Large intestine (tissue), 3 donors: ENCODE measurements at regions not wholly inside any gene's neighbourhood (a gene's known extent, or its start where the extent isn't known, plus 50 kb on each side); places are given as distances from the start of the nearest gene placed in this dataset.

Experiments used
- DNase-seq, 2 donors: peaks; one replicate each; pipeline versions ENCODE4 v3.0.0 to v3.0.0-alpha.2; 2013
- H3K27ac ChIP-seq: one replicate; pipeline ENCODE4 v1.5.1; 2013; ENCODE audit warnings: low read length
- H3K27me3 ChIP-seq: 2 replicates; pipeline ENCODE4 v1.6.1; 2013; ENCODE audit warnings: low read length; ENCODE audit not compliant: control insufficient read depth, insufficient read depth
- H3K36me3 ChIP-seq: 2 replicates; pipeline ENCODE4 v1.6.1; 2013; ENCODE audit warnings: low read length; ENCODE audit not compliant: control insufficient read depth, insufficient read depth
- H3K4me1 ChIP-seq: one replicate; pipeline ENCODE4 v1.6.1; 2013; ENCODE audit warnings: low read length; ENCODE audit not compliant: control insufficient read depth, insufficient read depth
- H3K4me3 ChIP-seq: one replicate; pipeline ENCODE4 v1.5.1; 2013; ENCODE audit warnings: low read length
- H3K9me3 ChIP-seq: one replicate; pipeline ENCODE4 v1.6.1; 2013; ENCODE audit warnings: mild to moderate bottlenecking, low read depth, low read length, moderate library complexity; ENCODE audit not compliant: control insufficient read depth
- WGBS: methylation state at CpG from one replicate; pipeline ENCODE4 v1.1.5; 2013; ENCODE audit warnings: low lambda C conversion rate; ENCODE audit not compliant: insufficient coverage; 5-methylcytosine and 5-hydroxymethylcytosine counted together

DNA sequence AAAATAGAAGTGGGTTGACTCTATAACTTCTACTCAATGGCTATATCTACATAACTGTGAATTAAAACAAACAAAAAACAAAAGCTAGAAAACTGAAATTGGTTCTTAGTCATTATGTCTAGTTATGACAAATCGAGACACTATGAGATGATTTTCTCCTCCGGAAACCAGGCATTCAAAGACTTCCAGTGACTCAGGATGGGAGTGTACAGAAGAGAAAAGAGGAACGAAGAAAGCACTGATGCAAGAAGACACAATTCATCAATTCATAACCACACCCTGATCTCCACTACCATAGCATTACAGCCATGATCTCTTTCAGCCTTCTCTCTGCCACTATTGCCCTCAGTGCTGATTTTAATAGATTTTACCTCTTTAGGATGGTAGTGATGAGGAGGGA, 253.6 kb downstream of the CBLL2 start:
- Histone ChIP-seq H3K27ac (no peak overlapping the region), H3K9me3 (no peaks in the 10 kb centered on the region), H3K4me1 (no peaks in the 10 kb centered on the region), H3K4me3 (no peak overlapping the region), H3K36me3 (no peaks in the 10 kb centered on the region), H3K27me3 (no peaks in the 10 kb centered on the region)
- no peak for DNase-seq
- no CpG with 5 or more reads among the region's 3 CpGs for WGBS

DNA sequence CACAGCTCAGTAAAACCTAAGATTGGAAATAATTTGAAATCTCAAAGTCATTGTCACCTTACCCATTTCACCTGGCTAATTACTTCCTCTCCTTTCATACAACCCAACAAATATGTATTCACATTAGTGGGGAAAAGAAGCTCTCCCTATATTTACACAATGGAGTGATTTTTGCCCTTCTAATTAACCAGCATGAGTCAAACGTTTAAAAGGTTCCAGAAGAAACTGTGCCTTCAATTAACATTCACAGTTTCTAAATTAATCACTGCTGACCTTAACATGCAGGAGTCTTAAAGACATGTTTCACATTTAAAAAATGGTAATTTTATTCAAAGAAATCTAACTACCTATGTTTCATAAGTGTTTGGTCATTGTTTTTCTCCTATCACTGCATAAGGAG, 254.6 kb downstream of the CBLL2 start:
- DNase-seq, result no peak
- no peaks in the 10 kb centered on the region for H3K4me1 ChIP-seq
- H3K36me3 ChIP-seq, result no peaks in the 10 kb centered on the region
- no peaks in the 10 kb centered on the region for H3K27me3 ChIP-seq
- no peak overlapping the region for H3K4me3 ChIP-seq
- WGBS, result 20% methylated on average over 1 of the region's 1 CpG
- H3K9me3 ChIP-seq, result no peaks in the 10 kb centered on the region
- H3K27ac ChIP-seq, result no peak overlapping the region

DNA sequence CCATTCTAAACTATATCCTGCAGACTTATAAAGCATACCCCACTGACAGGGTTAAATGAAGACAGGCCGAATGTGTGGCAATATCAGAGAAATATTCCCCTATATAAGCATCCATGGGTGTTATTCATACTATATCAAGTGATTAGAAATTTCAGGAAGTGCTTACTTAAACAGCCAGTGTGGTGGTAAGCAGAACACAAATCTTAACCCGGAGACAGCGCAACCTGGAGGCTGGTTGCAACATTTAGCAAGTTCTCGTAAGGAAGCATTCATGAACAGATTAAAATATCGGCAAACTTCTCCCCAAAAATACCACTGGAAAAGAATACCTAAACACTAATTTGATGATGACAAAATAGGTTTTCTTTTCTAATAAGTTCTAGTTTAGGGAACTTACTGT, 261.2 kb downstream of the CBLL2 start:
- no peak for DNase-seq
- H3K4me3 ChIP-seq, result no peak overlapping the region
- H3K27me3 ChIP-seq, result no peaks in the 10 kb centered on the region
- no CpG with 5 or more reads among the region's 5 CpGs for WGBS
- H3K36me3 ChIP-seq, result no peaks in the 10 kb centered on the region
- H3K9me3 ChIP-seq, result no peaks in the 10 kb centered on the region
- no peaks in the 10 kb centered on the region for H3K4me1 ChIP-seq
- no peak overlapping the region for H3K27ac ChIP-seq

DNA sequence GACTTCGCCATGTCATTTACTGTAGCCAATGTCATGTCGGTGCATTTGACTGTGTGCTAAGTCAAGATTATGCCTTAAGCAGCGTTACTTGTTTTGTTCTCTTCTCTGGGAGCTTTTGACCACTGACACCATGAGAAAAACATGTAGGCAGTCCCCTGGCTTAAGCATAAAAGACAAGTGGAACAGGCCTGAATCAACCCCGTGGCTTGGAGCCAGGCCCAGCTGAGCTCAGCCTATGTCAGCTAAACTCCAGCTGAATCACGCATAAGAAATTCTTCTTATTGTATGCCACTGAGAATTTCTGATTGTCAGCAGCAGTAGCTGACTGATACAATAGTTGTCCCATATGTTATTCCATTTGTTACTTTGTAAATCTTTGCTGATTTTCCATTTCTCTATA, 261.9 kb downstream of the CBLL2 start:
- 100% methylated on average over 1 of the region's 5 CpGs for WGBS
- H3K36me3 ChIP-seq, result no peaks in the 10 kb centered on the region

DNA sequence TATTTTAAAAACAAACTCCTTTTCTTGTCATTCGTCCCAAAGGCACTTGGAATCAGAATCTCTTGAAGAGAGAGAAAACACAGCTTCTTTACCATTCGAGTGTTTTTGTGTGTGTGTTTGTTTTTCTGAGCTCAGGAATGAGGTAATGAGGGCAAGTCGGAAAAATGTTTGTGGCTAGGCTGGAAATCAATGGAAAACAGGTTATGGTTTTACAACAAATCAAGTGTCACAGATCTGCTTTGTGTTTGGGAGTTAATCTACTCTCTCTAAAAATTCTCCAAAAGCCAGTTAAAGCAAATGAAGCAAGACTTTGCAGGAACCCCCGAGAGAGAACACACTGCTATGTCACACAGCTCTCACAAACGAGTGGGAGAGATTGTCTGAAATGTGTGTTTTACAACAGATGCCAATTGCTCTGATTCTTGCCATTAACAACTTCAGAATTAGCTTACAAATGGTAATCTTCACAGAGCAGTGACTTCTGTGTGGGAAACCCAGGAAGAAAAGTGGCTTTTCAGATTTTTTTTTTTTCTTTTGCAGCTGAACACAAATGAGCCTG, 264.1 kb downstream of the CBLL2 start:
- DNase-seq, result no peak
- no CpG with 5 or more reads among the region's 5 CpGs for WGBS

More for the DNA sequence above, 261.9 kb downstream of the CBLL2 start:
- H3K27ac ChIP-seq, result no peak overlapping the region
- H3K4me3 ChIP-seq, result no peak overlapping the region
- DNase-seq, result no peak
- no peaks in the 10 kb centered on the region for H3K27me3 ChIP-seq
- H3K4me1 ChIP-seq, result no peaks in the 10 kb centered on the region
- no peaks in the 10 kb centered on the region for H3K9me3 ChIP-seq

DNA sequence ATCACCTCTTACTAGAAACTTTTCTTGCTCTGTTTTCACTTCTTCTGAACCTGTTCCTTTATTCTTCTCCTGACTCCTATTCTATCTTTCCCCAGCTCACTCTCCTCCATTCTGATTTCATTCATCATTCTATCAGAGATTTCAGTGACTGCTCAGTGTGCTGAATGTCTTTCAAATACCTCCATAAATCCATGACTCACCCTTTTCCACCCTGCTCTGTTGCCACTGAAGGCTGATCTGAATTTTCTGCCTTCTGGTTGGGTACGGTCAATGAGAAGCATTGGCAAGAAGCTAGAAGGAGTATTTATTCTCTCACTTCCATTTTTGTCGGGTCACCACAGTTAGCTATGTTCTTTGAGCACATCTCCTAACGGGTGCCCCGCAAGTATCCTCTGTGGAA, 265.9 kb downstream of the CBLL2 start:
- H3K4me1 ChIP-seq, result no peaks in the 10 kb centered on the region
- H3K27ac ChIP-seq, result no peak overlapping the region
- WGBS, result no CpG with 5 or more reads among the region's 4 CpGs
- DNase-seq, result no peak
- no peaks in the 10 kb centered on the region for H3K27me3 ChIP-seq
- no peak overlapping the region for H3K4me3 ChIP-seq
- H3K36me3 ChIP-seq, result no peaks in the 10 kb centered on the region
- no peaks in the 10 kb centered on the region for H3K9me3 ChIP-seq

More for the DNA sequence above, 264.1 kb downstream of the CBLL2 start:
- H3K36me3 ChIP-seq, result no peaks in the 10 kb centered on the region
- H3K9me3 ChIP-seq, result no peaks in the 10 kb centered on the region
- no peak overlapping the region for H3K27ac ChIP-seq
- H3K4me1 ChIP-seq, result no peaks in the 10 kb centered on the region
- H3K4me3 ChIP-seq, result no peak overlapping the region
- H3K27me3 ChIP-seq, result no peaks in the 10 kb centered on the region

DNA sequence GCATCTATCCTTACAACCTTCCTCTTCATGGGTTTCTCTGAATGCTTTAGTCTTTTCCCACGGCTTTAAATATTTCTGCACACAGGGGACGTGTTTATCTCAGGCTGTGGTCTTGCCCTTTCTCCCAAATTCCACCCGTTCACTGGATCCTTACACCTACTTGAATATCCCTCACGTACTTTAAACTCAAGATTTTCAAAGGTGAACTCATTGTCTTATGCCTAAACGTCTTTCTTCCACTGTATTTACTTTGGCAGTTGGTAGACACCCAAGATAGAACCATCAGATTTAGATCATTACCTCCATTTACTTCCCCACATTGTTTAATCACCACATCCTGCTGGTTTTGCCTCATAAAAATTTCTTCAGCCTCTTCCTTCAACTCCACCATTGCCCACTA, 269.2 kb downstream of the CBLL2 start:
- Histone ChIP-seq H3K9me3 (no peaks in the 10 kb centered on the region), H3K4me1 (no peaks in the 10 kb centered on the region), H3K36me3 (no peaks in the 10 kb centered on the region), H3K27ac (no peak overlapping the region), H3K27me3 (no peaks in the 10 kb centered on the region), H3K4me3 (no peak overlapping the region)
- WGBS, result 100% methylated on average over 2 of the region's 5 CpGs
- DNase-seq, result no peak

DNA sequence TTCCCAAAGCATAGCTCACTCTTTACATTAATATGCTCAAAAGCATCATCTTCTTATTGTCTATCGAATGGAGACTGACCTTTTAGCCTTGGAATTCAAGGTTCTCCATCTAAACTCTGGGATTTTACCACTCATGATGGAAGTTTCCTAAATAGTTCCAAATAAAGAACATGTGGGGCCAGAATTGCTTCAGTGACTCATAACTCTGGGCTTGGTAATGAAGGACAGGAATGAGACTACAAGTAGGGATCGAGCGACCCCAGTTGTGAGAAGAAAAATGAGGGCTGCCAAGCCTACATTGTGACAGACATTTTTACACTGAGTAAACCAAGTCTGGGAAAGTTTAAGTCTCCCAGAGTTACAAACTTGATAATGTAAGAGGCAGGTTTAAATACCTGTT, 269.9 kb downstream of the CBLL2 start:
- H3K36me3 ChIP-seq, result no peaks in the 10 kb centered on the region
- no peaks in the 10 kb centered on the region for H3K27me3 ChIP-seq
- no peaks in the 10 kb centered on the region for H3K4me1 ChIP-seq
- H3K27ac ChIP-seq, result no peak overlapping the region
- H3K9me3 ChIP-seq, result no peaks in the 10 kb centered on the region
- DNase-seq, result no peak
- H3K4me3 ChIP-seq, result no peak overlapping the region
- WGBS, result no CpG with 5 or more reads among the region's 3 CpGs

DNA sequence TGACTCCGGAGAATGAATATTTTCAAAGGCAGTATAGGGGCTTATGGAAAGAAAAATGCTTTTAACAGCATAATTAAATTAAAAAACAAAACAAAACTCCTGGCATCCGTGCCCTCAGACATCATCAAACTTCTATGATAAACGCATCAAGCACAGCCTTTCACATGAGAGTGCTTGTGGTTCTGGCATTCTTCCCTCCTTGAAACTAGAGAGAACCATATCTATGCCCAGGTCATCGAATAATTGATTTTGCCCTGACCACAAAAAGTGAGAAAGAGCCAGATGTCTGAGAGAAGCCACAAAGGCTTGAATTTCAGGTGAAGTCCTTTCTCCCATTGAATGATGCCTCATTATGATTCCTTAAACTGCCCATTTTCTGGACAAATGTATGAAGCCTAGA, 286.8 kb downstream of the CBLL2 start:
- Histone ChIP-seq H3K4me3 (no peak overlapping the region), H3K36me3 (no peaks in the 10 kb centered on the region), H3K27me3 (no peaks in the 10 kb centered on the region), H3K4me1 (no peaks in the 10 kb centered on the region), H3K9me3 (no peaks in the 10 kb centered on the region), H3K27ac (no peak overlapping the region)
- no CpG with 5 or more reads among the region's 4 CpGs for WGBS
- no peak for DNase-seq

DNA sequence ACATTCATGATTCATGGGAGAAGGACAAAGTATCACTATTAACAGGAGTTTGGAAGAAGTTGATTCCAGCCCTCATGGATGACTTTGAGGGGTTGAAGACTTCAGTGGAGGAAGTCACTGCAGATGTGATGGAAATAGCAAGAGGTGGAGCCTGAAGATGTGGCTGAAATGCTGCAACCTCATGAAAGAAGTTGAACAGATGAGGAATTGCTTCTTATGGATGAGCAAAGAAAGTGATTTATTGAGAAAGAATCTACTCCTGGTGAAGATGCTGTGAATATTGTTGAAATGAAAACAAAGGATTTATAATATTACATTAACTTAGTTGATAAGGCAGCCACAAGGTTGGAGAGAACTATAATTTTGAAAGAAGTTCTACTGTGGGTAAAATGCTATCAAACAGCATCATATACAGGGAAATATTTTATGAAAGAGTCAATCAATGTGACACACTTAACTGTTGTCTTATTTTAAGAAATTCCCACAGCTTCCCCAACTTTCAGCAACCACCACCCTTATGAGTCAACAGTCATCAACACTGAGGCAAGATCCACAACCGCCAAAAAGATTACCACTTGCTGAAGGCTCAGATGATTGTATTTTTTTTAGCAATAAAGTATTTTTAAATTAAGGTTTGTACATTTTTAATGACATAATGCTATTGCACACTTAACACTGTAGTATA, 302.6 kb downstream of the CBLL2 start:
- no peak for DNase-seq
- H3K9me3 ChIP-seq, result no peaks in the 10 kb centered on the region
- H3K4me1 ChIP-seq, result no peaks in the 10 kb centered on the region
- no peak overlapping the region for H3K27ac ChIP-seq
- no peak overlapping the region for H3K4me3 ChIP-seq
- H3K36me3 ChIP-seq, result no peaks in the 10 kb centered on the region
- H3K27me3 ChIP-seq, result no peaks in the 10 kb centered on the region
- WGBS, result no CpG with 5 or more reads among the region's 1 CpG

DNA sequence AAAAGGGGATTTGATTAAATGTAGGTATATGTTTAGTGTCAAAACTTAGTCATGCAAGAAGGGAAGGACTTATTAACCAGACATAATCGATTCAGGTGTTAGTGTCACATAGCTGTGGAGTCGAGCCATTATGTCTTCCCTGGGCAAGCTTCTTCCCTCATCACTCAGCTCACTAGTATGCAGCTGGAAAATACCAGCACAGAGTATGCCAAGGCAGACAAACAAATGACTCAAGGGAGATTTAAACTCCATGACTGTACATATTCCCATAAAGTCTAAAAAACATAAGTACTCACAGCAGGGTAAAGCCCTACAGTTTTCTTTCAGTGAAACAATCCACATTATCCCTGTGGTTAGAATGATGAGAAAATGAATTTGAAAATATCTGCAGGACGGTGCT, 304.5 kb downstream of the CBLL2 start:
- no peaks in the 10 kb centered on the region for H3K9me3 ChIP-seq
- no peaks in the 10 kb centered on the region for H3K27me3 ChIP-seq
- WGBS, result no CpG with 5 or more reads among the region's 3 CpGs
- H3K4me3 ChIP-seq, result no peak overlapping the region
- no peak for DNase-seq
- H3K27ac ChIP-seq, result no peak overlapping the region
- no peaks in the 10 kb centered on the region for H3K4me1 ChIP-seq
- no peaks in the 10 kb centered on the region for H3K36me3 ChIP-seq
